Adrenal gland (tissue), 9 donors: ENCODE measurements at regions not wholly inside any gene's neighbourhood (a gene's known extent, or its start where the extent isn't known, plus 50 kb on each side); places are given as distances from the start of the nearest gene placed in this dataset.
"Not testable (repeated sequence)": the region's sequence is repeated elsewhere in the genome, so short reads cannot be mapped to it uniquely, and the experiment has no call there.

Source experiments
- DNase-seq, 7 donors: peaks; one replicate each; pipeline ENCODE4 v3.0.0-alpha.2; 2019 to 2020
- H3K27ac ChIP-seq, 5 donors: fragments of 200-600 bp; sonication (generic) in 4 of 5; 1 replicate in 3 of 5; 2 replicates in 2 of 5; pipeline versions ENCODE4 v1.5.1 to v1.8.0; 2016 to 2020; ENCODE audit warnings: mild to moderate bottlenecking in 1 of 5
- H3K27me3 ChIP-seq: fragments of 200-600 bp; 2 replicates; pipeline ENCODE4 v1.8.0; 2021
- H3K36me3 ChIP-seq, 2 donors: fragments of 200-600 bp; replicated peaks in 1 of 2; 1 replicate in 1 of 2; 2 replicates in 1 of 2; pipeline versions ENCODE4 v1.5.1 to v1.8.0; 2018 to 2022
- H3K4me1 ChIP-seq, 2 donors: fragments of 200-600 bp; replicated peaks in 1 of 2; 1 replicate in 1 of 2; 2 replicates in 1 of 2; pipeline versions ENCODE4 v1.5.1 to v1.8.0; 2018 to 2021
- H3K4me3 ChIP-seq, 4 donors: fragments of 200-600 bp; sonication (generic) in 3 of 4; one replicate each; pipeline ENCODE4 v1.5.1; 2016 to 2018
- H3K9me3 ChIP-seq, 3 donors: fragments of 200-600 bp; sonication (generic) in 1 of 3; replicated peaks in 1 of 3; 1 replicate in 2 of 3; 2 replicates in 1 of 3; pipeline versions ENCODE4 v1.5.1 to v1.8.0; 2016 to 2021
- WGBS, 4 donors: extraction: QIAGEN DNeasy Blood & Tissue Kit in 2 of 4; methylation state at CpG; one replicate each; pipeline versions ENCODE4 v1.1.5 to v1.1.7; 2013 to 2017; 5-methylcytosine and 5-hydroxymethylcytosine counted together
- intact Hi-C, 2 donors: fragments of 100-400 bp; cut with DNase I; formaldehyde crosslinking; loops; one replicate each; pipeline versions ENCODE4 v1.14.1 to v1.15.0; 2022 to 2023
- donor health status: healthy with polysubstance abuse.
- donor health status: Bipolar disorder and iron deficiency.
- donor health status: DM: yes; HTN: yes; CAD: no.
- donor health status: DM: no; HTN: no; CAD: no.
- donor health status: DM: no; HTN: no; CAD: no.

GRCh38 chr9:62071043-62071442 lies 881.2 kb downstream of the SPATA31A7 start:
- H3K27ac ChIP-seq, intact Hi-C loops, H3K4me3 ChIP-seq, DNase-seq, H3K9me3 ChIP-seq, H3K36me3 ChIP-seq, H3K4me1 ChIP-seq, H3K27me3 ChIP-seq: not testable (repeated sequence)
- WGBS, 4 donors, result no CpG with 5 or more reads among the region's 5 CpGs

DNA sequence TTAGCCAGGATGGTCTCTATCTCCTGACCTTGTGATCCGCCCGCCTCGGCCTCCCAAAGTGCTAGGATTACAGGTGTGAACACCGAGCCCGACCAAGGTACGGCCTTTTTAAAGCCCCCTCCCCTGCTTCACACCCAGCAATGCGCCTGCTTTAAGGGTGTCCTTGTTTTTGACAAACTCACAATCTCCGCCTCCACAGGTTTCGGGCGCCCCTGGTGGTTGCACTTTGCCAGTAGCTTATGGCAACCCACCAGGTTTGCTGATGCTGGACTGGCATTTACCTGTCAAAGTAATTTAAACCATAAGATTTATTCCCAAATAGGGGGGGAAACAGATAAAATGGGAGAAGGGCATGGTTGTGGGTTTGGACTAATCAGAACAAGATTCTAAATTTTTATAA lies 883.6 kb downstream of the SPATA31A7 start:
- DNase-seq, H3K4me3 ChIP-seq, H3K9me3 ChIP-seq, H3K27me3 ChIP-seq, intact Hi-C loops, H3K4me1 ChIP-seq, H3K27ac ChIP-seq, H3K36me3 ChIP-seq: not testable (repeated sequence)
- WGBS, 4 donors, result no CpG with 5 or more reads among the region's 10 CpGs

- DNase-seq, H3K4me3 ChIP-seq, H3K36me3 ChIP-seq, H3K9me3 ChIP-seq, H3K4me1 ChIP-seq, H3K27me3 ChIP-seq, H3K27ac ChIP-seq, intact Hi-C loops: not testable (repeated sequence)
- WGBS, 4 donors, result no CpG with 5 or more reads among the region's 1 CpG
Measured at GRCh38 chr9:62084245-62084644, 894.4 kb downstream of the SPATA31A7 start.

GRCh38 chr9:62095714-62096345 lies 906.0 kb downstream of the SPATA31A7 start:
- H3K36me3 ChIP-seq, intact Hi-C loops, H3K4me1 ChIP-seq, H3K9me3 ChIP-seq, H3K27ac ChIP-seq, H3K27me3 ChIP-seq, DNase-seq, H3K4me3 ChIP-seq: not testable (repeated sequence)
- WGBS, 4 donors, result no CpG with 5 or more reads among the region's 6 CpGs

GRCh38 chr9:62110486-62110885 lies 920.6 kb downstream of the SPATA31A7 start:
- H3K4me3 ChIP-seq, H3K36me3 ChIP-seq, intact Hi-C loops, DNase-seq, H3K27me3 ChIP-seq, H3K27ac ChIP-seq, H3K4me1 ChIP-seq, H3K9me3 ChIP-seq: not testable (repeated sequence)
- 54 to 68% (median 64%) methylated on average over 2 to 3 of the region's 5 CpGs for WGBS, 4 donors

DNA sequence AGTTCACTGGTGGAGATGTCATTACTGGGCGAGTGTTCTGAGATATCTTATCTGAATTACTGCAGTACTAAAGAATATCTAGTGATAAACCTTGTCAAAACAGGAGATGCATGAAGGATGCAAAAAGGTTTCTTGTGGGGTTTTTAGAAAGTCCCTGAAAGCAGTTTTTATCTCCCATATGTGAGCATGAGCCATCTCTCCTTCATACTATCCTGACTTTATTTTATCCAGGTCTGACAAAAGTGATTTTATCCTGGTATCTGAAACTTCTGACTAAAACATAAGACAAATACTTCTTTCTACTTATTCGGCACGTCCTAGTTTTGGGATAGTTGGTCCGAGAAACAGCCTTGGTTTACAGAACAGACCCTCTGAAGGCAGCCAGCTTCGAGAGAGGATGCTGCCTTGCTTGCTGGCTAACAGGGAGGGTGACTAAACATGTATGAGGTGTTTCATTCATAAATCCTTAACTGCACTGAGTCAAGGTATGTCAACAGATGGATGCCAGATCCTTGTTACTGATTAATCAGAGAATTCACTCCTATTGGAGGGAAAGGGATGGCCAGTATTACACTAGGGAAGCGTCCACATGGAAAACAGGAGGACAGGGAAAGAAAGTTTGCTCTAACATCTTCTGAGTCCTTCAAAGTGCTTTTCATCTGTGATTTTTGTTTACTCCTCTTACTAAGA lies 927.3 kb downstream of the SPATA31A7 start:
- H3K27ac ChIP-seq, H3K27me3 ChIP-seq, H3K9me3 ChIP-seq, intact Hi-C loops, H3K36me3 ChIP-seq, H3K4me1 ChIP-seq, H3K4me3 ChIP-seq, DNase-seq: not testable (repeated sequence)
- no CpG with 5 or more reads among the region's 6 CpGs for WGBS, 4 donors

DNA sequence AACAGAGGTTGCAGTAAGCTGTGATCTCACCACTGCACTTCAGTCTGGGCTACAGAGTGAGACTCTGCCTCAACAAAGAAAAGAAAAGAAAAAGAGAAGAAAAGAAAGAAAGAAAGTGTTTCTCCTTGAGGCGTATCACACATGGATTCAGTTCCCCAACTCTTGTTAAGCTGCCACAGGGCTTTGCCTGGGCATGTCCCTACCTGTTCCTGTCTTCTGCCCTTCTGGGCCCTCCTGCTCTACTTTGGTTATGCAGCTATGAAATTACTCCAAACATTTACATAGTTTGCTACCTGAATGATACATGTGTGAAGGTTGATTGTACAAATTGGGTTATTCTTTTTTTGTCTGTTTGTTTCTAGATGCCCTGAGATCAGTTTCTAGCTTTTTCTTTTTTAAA lies 929.8 kb downstream of the SPATA31A7 start:
- H3K9me3 ChIP-seq, DNase-seq, H3K4me1 ChIP-seq, H3K36me3 ChIP-seq, H3K27ac ChIP-seq, H3K4me3 ChIP-seq, intact Hi-C loops, H3K27me3 ChIP-seq: not testable (repeated sequence)
- no CpG with 5 or more reads among the region's 1 CpG for WGBS, 4 donors

- H3K27me3 ChIP-seq, H3K36me3 ChIP-seq, intact Hi-C loops, H3K4me1 ChIP-seq, H3K27ac ChIP-seq, DNase-seq, H3K4me3 ChIP-seq, H3K9me3 ChIP-seq: not testable (repeated sequence)
- WGBS, 4 donors, result no CpG with 5 or more reads among the region's 25 CpGs
Measured at GRCh38 chr9:62125631-62126611, 936.1 kb downstream of the SPATA31A7 start.

DNA sequence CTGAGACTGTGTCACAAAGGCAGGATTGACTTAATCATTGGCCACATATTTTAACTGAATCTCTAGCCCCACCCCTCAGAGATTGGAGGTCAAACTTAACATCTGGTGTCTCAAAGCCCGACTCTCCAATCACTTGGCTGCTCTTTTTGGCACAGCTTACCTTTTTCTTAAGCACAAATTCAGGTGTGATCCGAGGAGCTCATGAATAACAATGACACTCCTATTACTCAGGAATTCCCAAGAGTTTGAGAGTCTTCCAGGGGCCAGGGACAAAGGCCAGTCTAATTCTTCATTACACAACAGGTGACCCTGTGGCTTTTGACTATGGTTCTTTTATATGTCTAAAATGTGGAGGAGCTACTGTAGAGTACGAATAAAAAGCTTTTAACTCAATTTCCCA lies 945.2 kb downstream of the SPATA31A7 start:
- WGBS, 4 donors, result no CpG with 5 or more reads among the region's 3 CpGs
- H3K27me3 ChIP-seq, DNase-seq, intact Hi-C loops, H3K4me1 ChIP-seq, H3K4me3 ChIP-seq, H3K36me3 ChIP-seq, H3K27ac ChIP-seq, H3K9me3 ChIP-seq: not testable (repeated sequence)

GRCh38 chr9:62145648-62146047 lies 955.8 kb downstream of the SPATA31A7 start:
- DNase-seq, H3K27me3 ChIP-seq, H3K27ac ChIP-seq, H3K36me3 ChIP-seq, H3K4me3 ChIP-seq, H3K4me1 ChIP-seq, intact Hi-C loops, H3K9me3 ChIP-seq: not testable (repeated sequence)
- WGBS, 4 donors, result no CpG with 5 or more reads among the region's 3 CpGs
